Stimulated activated CD4-positive, alpha-beta T cell treated with anti-CD3 and anti-CD28 coated beads, Interleukin-1b, Interleukin-23, amount 100 ng/mL, for 48 hours (primary cell): ENCODE measurements at regions not wholly inside any gene's neighbourhood (a gene's known extent, or its start where the extent isn't known, plus 50 kb on each side); places are given as distances from the start of the nearest gene placed in this dataset.

Experiments used
- DNase-seq: peaks from one replicate; pipeline ENCODE4 v3.0.0-alpha.2; 2020

DNA sequence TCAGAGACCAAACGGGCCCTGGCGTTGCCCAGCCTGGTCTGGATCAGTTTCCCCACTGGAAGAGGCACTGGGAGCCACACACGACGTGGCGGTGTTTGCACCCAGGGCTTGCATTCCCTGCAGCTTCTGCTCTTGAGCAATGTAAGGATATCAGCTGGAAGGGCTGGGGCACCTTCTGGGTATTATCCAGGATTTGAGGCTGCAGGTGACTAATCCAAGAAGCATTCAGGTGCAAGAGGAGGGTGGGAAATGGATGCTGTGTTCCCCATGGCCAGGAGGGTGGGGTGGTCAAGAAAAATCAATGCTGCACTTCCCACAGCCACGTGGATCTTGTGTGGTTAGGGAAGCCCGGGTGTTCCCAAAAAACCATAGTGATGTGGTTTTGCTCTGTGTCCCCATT lies 430.9 kb downstream of the IRX2 start:
- no peak for DNase-seq

DNA sequence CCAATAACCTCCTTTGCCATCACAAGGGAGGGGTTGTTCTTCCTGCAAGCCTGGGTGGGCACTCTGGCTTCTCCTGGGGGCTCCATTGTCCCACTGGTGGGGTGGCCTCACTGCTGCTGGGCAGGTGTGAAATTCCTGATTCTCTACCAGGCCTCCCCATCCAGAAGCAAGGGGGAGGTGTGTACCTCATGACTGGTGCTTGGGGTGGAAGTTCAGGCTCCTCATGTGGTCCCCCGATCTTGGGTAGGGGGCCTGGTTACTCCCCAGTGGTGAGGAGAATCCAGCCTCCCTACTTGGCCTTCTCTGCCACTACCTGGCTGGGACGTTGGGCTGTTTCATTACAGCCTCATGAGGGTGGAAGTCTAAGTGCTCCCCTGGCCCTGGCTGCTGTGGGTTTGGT lies 433.9 kb downstream of the IRX2 start:
- DNase-seq: no peak

DNA sequence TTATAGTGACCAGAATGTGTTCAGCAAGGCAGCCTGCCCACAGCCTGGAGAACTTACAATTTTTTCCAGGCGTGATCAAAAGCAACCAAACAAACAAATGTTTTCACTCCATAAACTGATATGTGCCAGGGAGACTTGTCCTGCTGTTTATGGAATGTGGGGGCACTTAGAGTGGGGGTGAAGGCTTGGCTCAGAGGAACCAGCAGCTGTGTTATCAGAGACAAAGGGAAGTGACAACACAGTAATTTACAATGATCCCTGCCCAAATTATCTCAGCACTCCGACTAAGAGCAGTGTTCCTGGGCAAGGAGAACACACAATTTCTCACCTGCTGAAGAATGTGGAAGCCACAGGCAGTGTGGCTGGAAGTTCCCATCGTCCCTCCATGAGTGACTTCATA lies 429.1 kb upstream of the IRX4 start:
- DNase-seq: no peak

DNA sequence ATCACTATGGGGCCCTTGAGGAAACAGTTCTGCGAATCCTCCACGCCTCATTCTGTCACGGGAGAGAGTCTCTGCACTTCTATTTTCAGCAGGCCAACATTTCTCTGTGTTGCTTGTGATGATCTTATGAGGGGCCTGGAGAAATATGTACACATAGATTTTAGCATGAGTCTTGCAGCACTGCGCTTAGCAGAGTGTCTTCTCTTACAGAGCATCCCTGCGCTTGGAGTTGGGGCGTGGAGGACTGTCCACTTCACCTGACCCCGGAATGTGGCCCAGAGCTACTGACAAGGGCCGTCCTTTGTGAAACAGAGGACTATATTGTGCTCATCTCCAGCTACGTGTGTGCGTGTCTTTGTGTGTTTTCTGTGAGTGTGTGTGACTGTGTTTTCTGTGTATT lies 428.2 kb upstream of the IRX4 start:
- DNase-seq: no peak

DNA sequence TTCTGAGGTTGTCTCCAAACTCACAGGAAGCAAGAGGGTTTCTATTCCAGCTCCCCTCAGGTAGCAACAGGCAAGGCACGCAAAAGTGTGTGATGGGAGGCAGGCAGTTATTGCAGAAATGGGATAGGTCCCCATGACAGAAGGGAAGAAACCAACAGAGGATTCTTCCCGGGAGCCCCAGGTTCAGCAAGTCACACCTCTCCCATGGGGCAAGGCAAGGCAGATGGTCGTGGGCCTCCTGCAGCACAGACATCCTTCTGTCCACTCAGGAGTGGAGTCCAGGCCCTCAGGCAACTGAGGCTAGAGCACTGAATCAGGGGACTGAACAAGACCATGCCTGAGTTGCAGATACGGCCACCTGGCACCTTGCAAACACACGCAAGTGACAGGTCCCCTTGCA lies 424.9 kb upstream of the IRX4 start:
- no peak for DNase-seq

DNA sequence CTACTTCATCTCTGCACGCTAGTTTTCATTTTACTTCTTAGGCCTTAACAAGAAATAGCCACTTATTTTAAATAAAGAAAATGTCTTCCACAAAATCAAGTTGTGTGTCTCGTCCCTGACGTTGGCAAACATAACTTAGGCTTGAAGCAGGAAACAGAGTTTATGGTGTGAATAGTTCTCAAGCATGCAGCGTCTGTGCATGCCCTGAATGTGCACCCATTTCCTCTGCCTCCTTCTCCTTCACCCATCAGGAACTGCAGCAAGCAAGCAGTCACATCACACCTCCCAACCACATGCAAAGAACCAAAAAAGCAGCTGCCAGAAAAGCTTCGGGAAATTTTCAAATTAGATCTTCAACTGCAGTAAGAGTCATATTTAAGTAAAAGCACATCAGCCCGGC lies 424.0 kb upstream of the IRX4 start:
- no peak for DNase-seq

DNA sequence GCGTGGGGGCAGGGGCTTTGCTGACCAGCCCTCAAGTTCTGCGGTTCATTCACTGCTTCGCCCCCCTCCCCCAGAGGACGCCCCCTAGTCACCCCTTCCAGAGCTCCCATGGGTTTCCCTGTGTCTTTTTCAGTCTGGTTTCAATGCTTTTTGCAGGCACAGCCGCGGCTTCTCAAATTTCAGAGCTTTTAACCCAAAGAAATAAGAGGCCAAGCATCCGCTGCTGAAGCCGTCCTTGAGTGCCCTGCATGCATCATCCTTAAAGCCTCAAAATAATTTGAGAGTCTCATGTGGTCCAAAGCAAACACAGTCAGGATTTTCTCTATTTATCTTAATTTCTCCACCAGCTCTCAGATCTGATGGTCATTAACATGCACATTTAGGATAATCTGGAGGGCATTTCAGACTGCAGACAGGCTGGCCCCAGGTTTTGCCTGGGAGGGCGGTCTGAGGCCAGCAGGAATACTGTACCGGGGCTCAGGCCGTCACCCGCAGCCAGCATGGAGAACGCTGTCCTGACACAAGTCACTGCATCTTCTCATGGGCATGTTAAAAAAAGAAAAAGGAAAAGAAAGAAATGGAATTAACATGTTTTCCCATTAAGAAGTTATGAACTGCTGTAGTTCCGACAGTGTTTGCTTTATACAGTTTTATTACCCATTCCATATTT lies 420.8 kb upstream of the IRX4 start:
- DNase-seq: no peak

DNA sequence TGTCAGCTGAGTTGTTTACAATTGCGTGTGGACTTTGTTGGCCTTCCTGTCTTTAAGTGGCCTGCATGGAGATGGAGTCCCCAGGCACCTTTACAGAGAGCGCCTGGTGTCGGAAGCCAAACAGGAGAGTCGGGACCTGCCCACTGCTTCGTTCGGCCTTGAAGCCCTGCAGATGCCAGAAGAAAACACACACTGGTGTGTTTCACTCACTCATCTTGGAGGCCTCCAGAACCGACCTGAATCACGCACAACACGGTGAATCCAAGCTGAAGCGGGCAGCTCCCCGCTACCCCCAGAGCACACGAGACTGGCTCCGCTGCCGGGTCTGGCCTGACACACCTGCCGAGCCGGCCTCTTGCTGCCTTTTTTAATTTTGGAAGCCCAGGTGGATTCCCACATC lies 419.4 kb upstream of the IRX4 start:
- no peak for DNase-seq

DNA sequence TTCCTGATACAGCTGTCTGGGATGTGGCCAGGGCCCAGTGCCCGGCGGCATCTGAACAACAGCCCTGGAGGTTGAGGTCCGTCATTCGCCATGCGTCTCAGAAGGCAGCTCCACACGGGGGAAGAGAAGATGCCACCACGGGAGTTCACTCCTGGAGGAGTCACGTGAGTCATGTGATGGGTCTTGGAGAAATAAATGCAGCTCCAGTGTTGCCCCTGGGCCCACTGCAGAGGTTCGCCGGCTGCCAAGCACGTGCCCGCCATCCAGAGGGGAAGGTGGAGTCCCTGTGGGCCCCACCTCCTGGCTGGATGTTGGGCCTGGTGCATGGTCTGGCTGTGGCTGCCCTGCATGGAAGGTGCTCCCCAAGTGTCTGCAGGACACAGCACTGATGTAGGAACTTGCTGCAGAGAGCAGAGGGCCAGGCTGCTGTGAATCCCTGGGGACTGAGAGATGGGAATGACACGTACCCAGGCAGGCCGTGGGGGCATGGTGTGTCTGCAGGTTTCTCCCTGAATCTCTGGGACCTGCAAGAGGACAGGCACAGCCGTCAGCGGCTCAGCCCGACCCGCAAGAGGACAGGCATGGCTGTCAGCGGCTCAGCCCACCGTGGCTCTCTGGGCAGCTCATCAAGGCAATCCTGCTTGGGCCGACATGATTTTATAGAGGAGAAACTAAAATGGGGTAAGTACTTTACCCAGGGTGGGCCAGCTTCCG lies 418.3 kb upstream of the IRX4 start:
- DNase-seq: no peak

DNA sequence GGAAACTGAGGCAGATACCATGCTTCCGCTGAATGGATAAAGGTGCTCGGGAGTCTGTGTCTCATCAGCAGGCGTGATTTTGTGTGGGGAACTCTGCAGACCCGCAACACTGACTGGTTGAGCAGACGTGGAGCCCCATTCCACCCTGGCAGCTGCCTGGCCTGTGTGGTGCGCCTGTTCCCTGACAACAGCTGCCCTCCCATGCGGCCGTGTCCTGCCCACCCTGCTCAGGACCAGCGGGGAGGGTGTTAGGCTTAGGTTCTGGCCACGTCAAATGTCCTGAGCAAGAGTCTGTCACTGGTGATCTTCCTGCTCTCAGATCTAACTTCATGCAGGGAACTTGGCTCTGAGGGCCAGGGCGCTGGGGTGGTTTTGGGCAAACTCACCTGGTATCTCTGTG lies 417.7 kb upstream of the IRX4 start:
- no peak for DNase-seq

DNA sequence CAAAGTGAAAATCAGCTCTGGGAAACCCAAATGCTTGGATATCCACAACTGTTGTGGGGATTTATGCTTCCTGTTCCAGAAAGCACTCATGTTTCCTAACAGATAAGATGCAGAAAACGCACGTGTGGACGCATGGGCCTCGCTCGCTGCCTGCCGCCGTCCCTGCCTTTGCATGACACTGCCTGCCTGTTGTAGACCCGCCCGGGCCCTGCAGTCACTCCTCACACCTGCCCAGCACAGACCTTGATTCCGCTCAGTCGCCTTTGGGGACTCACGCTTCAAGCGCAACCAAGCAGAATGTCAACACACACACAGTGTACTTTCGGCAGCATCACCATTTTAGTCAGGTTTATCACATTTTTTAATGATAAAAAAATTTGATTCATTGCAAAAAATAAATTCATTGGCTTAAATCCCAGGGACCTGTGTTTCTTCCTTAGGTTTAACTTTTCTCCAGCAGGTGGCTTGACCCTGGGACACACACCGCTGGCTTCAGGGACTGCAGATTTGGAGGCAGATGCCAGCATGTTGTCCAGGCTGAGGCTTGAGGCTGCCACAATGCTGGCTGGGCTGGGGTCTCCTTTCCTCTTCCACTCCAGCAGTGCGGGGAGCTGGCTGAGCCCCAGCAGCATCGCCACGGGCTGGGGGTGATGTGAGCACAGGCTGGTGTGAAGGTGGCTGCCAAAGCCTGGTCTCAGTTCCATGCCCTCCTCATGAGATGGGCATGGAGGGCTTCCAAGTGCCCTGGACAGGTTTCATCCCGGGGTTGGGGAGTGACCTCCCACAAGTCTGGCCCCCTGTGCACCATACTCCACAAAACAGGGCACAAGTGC lies 416.9 kb upstream of the IRX4 start:
- no peak for DNase-seq

DNA sequence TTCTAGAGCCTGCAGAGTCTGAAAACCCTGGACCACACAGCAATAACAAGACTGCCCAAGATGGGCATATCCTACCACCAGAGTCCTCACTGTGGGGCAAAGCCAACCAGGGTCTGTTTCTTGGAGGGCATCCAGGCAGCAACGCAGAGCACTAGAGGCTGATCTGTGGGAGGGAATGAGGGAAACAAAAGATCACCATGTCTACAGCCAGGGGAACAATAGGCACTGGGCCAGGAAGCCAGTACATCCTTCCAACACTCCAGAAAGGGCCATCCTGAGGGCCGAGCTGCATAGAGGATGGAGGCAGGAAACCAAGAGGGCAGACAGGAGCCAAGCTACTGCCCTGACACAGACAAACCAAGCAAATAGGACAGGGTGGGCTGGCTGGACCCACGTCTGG lies 416.1 kb upstream of the IRX4 start:
- DNase-seq: no peak

DNA sequence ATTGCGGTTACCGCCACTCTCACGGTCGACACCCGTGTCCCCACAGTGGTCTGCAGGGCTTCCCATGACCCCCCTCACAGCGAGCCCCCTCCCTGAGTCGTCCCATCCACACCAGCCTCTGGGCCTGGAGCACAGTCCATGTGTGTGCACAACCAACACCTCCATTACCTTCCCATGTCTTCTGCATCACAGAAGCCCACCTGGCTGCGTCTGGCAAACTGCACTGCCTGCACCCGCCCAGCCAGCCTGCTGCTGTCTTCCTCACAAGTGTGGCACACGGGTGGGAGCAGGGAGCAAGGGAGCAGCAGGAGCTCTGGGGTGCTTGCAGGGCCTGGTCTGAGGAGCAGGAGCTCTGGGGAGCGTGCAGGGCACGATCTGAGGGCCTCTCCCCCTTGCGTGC lies 415.3 kb upstream of the IRX4 start:
- no peak for DNase-seq

DNA sequence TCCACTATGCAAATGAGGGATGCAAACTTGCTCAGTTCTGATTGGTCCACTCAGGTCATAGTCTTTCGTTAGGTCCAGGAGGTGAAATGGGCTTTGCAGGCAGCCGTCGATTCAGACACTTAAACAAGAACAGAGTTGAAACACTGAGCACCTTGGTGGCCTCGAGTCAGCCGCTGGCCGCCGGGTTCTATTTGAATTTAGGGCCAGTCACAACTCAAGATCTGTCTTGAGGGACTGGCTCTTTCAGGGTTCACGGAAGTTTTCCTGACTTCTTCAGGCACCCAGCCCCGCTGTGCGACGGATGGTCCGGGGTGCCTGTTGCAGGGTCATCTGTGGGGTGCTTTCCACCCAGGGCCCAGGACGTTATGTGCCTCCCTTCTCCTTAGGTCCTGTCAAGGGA lies 412.8 kb upstream of the IRX4 start:
- no peak for DNase-seq

DNA sequence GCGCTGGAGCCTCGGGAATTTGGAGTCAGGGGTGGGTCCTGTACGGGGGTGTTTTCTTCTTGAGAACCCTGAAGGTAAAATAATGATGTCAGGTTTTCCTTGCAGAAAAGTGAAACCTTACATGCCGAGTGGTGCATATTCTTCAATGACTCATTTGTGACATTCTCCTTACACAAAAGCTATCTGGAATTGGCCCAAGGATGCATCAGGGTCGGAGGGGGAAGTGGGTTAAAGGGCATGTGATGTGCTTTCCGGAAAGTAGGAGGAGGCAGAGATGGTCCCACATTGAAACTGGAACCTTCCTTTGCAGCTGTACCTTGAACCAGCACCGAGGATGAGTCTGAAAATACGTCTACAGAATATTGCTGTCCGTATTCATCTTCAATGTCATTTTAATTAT lies 411.2 kb upstream of the IRX4 start:
- no peak for DNase-seq

DNA sequence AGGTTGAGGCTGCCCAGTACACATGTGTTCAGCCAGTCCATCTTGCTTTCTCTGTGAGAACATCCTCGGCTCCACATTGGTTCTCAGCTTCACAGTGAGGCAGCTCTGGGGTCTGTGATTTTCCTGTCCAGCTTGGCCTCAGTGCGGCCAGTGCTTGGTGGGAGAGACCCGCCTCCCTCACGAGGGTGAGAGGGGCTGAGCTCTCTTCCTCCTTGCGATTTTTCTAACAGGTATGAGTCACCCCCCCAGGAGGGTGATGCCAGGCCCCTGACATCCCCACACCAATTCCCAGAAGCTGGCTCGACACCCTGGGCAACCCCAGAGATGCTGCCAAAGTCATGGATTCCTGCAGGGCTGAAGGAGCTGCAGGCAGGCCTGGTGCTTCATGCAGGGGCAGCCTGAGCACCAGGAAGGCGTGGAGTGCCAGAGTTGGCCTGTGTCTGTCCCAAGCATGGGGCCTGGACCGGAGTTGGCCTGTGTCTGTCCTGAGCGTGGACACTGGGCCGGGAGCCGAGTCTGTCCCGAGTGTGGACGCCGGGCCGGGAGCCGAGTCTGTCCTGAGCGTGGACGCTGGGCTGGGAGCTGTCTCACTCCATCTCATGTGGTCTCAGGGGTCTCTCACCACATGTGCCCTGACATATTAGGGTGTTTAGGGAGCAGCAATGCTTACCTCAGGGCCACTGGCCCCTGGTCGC lies 408.6 kb upstream of the IRX4 start:
- DNase-seq: no peak

DNA sequence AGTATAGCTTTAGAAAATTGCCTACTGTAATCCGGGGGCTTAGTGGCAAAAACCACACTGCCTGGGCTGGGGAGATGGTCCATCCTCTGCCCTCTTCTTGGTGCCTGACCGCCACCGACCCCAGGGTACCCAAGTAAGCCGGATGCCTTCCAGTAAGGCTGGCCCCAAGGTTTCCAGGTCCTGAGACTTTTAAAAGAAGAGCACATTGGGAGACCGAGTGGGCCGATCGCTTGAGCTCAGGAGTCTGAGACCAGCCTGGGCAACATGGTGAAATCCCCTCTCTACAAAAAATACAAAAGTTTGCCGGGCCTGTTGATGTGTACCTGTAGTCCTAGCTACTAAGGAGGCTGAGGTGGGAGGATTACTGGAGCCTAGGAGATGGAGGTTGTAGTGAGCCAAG lies 406.7 kb upstream of the IRX4 start:
- no peak for DNase-seq

DNA sequence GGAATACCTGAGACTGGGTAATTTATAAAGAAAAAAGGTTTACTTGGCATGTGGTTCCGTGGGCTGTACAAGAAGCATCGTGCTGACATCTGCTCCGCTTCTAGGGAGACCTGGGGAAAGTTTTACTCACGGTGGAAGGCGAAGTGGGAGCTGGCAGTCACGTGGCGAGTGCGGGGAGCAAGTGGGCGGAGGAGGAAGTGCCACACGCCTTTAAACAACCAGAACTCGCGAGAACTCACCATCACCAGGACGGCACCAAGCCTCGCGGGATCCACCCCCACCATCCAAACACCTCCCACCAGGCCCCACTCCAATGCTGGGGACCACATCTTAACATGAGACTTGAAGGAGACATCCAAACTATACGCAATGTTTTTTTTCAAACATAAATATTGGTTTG lies 406.2 kb upstream of the IRX4 start:
- DNase-seq: no peak

DNA sequence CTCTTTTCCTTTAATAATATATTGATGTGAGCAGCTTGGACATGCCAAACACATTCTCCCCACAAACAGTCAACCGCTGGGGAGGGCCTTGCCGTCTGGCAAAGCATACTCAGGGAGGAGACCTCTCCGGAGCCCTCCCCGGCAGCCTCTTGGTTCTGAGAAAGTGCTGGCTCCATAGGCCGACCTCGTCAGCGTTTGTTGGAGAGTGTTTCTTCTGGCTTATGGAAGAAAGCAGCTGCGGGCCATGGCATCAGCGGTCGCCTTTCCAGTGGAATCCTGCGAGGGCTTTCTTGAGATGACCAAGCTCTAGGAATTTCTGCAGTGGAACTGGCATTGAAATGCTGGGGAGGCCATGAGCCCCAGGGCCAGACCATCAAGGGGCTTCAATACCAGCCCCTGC lies 405.7 kb upstream of the IRX4 start:
- no peak for DNase-seq

DNA sequence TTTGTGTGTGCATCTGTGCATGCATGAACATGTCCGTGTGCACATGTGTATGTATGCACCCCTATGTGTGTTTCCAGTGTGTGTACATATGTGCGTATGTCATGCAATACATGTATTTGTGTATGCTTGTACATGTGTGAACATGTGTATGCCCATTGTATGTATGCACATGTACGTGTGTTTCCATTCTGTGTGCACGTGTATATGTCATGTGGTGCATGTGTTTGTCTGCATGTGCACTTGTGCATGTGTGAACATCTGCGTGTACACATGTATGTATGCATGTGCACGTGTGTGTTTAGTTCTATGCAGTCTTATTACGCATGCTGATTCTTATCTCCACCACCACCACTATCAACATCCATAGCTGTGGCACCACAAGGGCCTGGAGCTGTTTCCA lies 403.5 kb upstream of the IRX4 start:
- no peak for DNase-seq

DNA sequence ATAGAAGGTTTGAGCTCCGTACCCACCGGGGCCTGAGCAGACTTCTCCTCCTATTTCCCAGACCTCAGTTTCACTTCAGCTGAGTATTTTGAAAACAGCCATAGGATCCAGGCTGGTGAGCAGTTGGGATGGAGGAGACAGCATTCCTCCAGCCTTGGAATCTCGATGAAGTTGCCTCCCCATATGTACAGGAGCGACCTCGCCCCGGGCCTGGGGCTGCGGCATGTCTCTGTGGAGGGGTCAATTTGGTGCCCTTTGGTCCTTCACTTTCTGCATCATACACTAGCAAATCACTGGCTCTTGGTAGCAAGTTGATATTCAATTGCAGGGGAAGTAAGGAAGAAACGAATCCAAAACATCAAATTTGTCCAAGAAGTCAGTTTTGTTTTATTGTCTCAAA lies 402.0 kb upstream of the IRX4 start:
- DNase-seq: no peak

DNA sequence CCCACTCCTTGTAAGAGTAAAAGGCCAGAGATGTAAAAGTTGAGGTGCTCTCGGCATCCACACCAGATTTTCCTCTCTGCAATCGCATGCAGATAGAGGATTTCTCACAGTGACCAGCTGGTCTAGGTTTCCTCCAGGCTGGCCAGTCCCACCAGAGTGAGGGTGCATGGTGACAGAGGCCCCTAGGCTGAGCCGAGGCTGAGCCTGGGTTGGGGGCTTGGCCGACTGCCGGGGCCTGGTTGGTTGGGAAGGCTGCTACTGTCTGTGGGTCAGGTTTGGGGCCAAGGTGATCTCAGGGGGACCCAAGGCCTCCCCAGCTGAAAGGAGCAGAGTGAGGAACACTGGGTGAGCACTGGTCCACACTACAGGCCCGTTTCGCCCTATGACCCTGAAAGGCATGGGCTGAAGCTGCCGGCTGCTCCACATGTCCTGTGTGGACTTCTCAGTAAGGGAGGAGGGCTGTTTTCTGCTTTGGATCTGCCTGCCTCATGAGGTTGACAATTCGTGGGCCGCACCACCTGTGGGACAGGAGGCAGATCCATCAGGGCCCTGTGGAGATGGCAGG lies 400.8 kb upstream of the IRX4 start:
- DNase-seq: no peak

DNA sequence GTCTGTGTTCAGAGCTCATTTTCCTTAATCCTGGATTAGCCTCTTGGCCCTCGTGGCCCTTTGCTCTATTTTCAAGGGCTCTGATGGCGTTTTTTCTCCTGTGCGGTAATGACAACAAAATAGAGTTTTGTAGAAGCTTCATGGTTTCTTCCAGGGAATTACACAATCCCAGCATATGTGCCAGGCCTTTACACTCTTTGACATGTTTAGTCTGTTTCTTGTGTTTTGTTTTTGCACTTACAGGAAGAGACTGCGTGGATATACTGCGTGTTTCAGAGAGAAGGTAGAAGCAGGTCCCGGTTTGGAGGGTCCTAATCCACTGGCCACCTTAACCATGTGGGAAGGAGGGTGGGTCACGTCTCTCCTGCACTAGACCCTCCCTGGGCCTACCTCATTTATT lies 400.2 kb upstream of the IRX4 start:
- no peak for DNase-seq
